Activated CD4-positive, alpha-beta T cell treated with anti-CD3 and anti-CD28 coated beads for 36 hours (primary cell): ENCODE measurements at regions not wholly inside any gene's neighbourhood (a gene's known extent, or its start where the extent isn't known, plus 50 kb on each side); places are given as distances from the start of the nearest gene placed in this dataset.

Experiments used
- ATAC-seq: fragments of 200-7000 bp; cut with Tn5 transposase; one replicate; pipeline ENCODE4 v1.10.0; 2021; ENCODE audit warnings: mild to moderate bottlenecking, moderate library complexity
- CTCF ChIA-PET: fragments of 350-600 bp; sonication (Branson Sonifier 250); formaldehyde crosslinking; loops from one replicate; lab custom pipeline; 2021; ENCODE audit warnings: antibody characterized with exemption; lab: Charles Lee
- POLR2A ChIA-PET: fragments of 350-600 bp; sonication (Branson Sonifier 250); formaldehyde crosslinking; loops from one replicate; lab custom pipeline; 2021; ENCODE audit warnings: antibody characterized with exemption, inconsistent platforms; lab: Charles Lee
- DNase-seq: peaks from one replicate; pipeline ENCODE4 v3.0.0-alpha.2; 2020
- H3K27ac Mint-ChIP-seq: one replicate; pipeline ENCODE4 v1.8.0; 2021; ENCODE audit warnings: mixed read lengths
- H3K27me3 Mint-ChIP-seq: one replicate; pipeline ENCODE4 v1.8.0; 2021; ENCODE audit warnings: mixed read lengths
- H3K36me3 Mint-ChIP-seq: one replicate; pipeline ENCODE4 v1.8.0; 2021; ENCODE audit warnings: low read depth, mixed read lengths
- H3K4me1 Mint-ChIP-seq: one replicate; pipeline ENCODE4 v1.8.0; 2021; ENCODE audit warnings: mixed read lengths
- H3K4me3 Mint-ChIP-seq: one replicate; pipeline ENCODE4 v1.8.0; 2021; ENCODE audit warnings: mild to moderate bottlenecking, moderate library complexity, mixed read lengths
- H3K9me3 Mint-ChIP-seq: one replicate; pipeline ENCODE4 v1.8.0; 2021; ENCODE audit warnings: low read depth, mixed read lengths
- intact Hi-C, 2 experiments: fragments of 100-400 bp; cut with DNase I in 1 of 2; cut with micrococcal nuclease in 1 of 2; formaldehyde crosslinking; loops; one replicate each; pipeline versions ENCODE4 v1.14.2 to v1.15.1; 2022 to 2024; cut with DNase I, micrococcal nuclease

DNA sequence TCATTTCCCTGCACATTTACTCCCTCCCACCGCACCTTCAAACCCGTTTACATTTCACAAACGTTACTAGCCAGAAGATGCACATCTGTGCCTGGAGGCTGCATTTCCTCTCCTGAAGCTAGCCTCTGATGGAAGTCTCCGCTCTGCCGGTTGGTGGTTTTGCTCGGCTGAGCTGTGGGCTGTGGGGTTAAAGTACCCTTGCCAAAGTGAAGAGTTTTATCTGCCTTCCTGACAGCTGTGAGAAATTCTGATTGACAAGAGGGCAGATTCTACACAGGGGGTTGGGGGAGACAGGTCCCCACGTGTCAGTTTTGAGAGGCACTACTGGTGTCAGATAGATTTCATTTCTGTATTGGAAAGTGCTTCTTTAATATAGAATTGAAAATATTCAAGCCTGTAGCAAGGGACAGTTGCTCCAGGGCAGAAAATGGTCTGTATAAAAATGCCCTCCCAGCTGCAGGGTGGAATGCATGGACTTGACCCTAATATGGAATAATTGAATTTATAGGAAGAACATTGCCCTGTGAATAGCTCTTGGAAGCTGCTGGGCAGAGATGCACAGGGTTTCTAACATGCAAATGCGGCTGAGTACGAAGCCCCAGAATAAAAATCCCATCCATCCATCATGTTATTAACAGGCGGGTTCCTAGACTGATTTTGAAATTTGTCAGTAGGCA is 201.1 kb upstream of the RGMA start:
- ATAC-seq (no peak), DNase-seq (no peak)
- ChIA-PET CTCF (interaction anchor here (1.3 kb wide), 1 partner anchor 202 kb away, joined by 3 read pairs; no protein-coding TSS in a partner anchor), POLR2A (no interaction called here)
- Mint-ChIP-seq H3K36me3 (no peaks in the 10 kb centered on the region), H3K27me3 (peaks cover 6% of the 10 kb centered on the region), H3K27ac (no peak overlapping the region), H3K9me3 (no peaks in the 10 kb centered on the region), H3K4me3 (no peak overlapping the region), H3K4me1 (no peaks in the 10 kb centered on the region)
- intact Hi-C loops: no loop called here

DNA sequence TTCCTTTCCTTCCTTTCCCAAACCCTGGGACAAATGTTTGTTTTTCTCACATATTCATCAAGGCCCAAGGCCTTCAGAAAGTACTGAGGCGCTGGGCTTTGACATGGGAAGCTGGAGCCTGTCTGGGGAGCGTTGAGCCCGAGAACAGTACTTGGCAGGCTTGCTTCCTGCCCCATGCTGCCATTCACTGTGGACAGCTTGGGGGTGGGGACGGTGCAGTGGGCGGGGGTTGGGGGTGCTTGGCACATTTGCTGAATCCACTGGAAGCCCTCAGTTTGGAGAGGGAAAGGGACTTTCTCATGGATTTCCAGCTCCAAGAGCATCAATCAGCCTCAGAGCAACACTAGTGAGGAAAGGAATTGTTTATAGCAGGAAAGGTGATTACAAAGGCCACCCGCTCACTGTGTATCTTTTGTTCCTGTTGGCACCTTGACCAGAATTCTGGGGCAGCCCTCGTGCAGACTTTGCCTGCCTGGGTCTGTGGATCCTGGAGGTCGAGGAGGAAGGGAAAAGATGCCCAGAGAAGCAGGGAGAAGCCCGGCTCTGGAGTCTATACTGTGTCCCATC is 199.8 kb upstream of the RGMA start:
- H3K27ac Mint-ChIP-seq: no peak overlapping the region
- no peak for ATAC-seq
- DNase-seq: no peak
- H3K4me3 Mint-ChIP-seq: no peak overlapping the region
- POLR2A ChIA-PET: no interaction called here
- no peaks in the 10 kb centered on the region for H3K36me3 Mint-ChIP-seq
- H3K27me3 Mint-ChIP-seq: peaks cover 6% of the 10 kb centered on the region
- intact Hi-C loops: no loop called here
- CTCF ChIA-PET: no interaction called here
- no peaks in the 10 kb centered on the region for H3K4me1 Mint-ChIP-seq
- no peaks in the 10 kb centered on the region for H3K9me3 Mint-ChIP-seq

DNA sequence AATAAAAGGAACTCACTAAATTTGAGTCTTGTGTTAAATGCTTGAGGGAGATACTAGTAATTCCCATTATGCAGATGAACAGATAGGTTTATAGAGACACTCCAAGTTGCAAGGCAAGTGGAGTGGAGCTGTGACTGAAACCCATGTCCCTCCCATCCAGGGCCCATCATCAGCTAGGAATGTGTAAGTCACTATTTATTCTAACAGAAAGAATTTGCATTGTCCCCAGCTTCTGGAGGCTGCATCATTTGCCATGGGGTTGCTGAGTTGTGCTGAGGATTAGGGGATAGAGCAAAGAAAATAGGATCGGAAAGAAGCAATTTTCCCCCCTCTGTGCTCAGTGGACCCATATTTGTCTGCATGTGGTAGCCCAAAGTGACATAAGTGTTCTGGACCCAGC is 197.4 kb upstream of the RGMA start:
- ChIA-PET CTCF (no interaction called here), POLR2A (no interaction called here)
- H3K4me3 Mint-ChIP-seq: no peak overlapping the region
- H3K36me3 Mint-ChIP-seq: no peaks in the 10 kb centered on the region
- DNase-seq (no peak), ATAC-seq (no peak)
- no peaks in the 10 kb centered on the region for H3K9me3 Mint-ChIP-seq
- H3K27ac Mint-ChIP-seq: no peak overlapping the region
- intact Hi-C loops: no loop called here
- H3K27me3 Mint-ChIP-seq: peaks cover 6% of the 10 kb centered on the region
- H3K4me1 Mint-ChIP-seq: no peaks in the 10 kb centered on the region

DNA sequence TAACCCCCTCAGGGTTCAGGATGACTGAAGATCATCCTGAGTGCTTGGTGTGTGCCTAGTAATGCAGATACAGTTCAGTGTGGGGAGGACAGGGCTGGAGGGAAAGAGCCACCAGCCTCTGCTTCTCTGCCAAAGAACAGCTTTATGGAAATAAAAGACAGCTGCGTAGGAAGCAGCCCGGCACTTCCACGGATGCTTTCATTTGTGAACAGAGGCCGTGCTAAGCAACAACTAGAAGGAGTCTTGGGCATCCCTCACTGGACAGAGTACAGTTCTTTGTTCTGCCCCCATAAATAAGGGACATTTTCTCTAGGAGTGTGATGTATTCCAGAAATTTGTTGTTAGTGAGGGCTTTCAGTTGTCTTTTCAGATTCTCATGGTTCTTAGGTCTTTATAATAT is 194.8 kb upstream of the RGMA start:
- Mint-ChIP-seq H3K27ac (no peak overlapping the region), H3K4me3 (no peak overlapping the region), H3K27me3 (no peaks in the 10 kb centered on the region), H3K36me3 (no peaks in the 10 kb centered on the region), H3K9me3 (no peaks in the 10 kb centered on the region), H3K4me1 (no peaks in the 10 kb centered on the region)
- intact Hi-C loops: no loop called here
- DNase-seq (no peak), ATAC-seq (no peak)
- ChIA-PET CTCF (interaction anchor here (0.6 kb wide), 1 partner anchor 720 kb away, joined by 3 read pairs; no protein-coding TSS in a partner anchor), POLR2A (interaction anchor here (0.6 kb wide), 1 partner anchor 517 kb away, joined by 3 read pairs; no protein-coding TSS in a partner anchor)

DNA sequence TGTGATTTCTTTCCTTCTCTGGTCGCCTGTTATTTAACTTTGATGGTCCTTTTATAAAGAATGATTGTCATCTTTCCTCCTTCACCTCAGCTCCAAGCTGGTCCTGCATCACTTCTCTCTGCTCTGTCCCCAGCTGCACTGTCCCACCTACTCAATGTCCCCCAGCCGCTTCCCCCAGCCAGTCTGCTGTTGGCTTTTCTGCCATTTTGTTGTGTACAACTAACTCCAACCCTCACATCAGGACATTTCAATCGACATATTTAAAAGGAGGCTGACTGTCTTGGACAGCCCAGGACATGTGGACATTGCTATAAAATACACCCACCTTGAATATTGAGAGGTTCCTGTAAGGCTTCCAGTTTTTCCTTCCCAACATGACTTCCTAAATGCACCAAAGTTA is 193.8 kb upstream of the RGMA start:
- Mint-ChIP-seq H3K9me3 (no peaks in the 10 kb centered on the region), H3K27ac (no peak overlapping the region), H3K4me1 (no peaks in the 10 kb centered on the region), H3K27me3 (no peaks in the 10 kb centered on the region), H3K36me3 (no peaks in the 10 kb centered on the region), H3K4me3 (no peak overlapping the region)
- CTCF ChIA-PET: no interaction called here
- ATAC-seq (no peak), DNase-seq (no peak)
- POLR2A ChIA-PET: no interaction called here
- intact Hi-C loops: no loop called here

DNA sequence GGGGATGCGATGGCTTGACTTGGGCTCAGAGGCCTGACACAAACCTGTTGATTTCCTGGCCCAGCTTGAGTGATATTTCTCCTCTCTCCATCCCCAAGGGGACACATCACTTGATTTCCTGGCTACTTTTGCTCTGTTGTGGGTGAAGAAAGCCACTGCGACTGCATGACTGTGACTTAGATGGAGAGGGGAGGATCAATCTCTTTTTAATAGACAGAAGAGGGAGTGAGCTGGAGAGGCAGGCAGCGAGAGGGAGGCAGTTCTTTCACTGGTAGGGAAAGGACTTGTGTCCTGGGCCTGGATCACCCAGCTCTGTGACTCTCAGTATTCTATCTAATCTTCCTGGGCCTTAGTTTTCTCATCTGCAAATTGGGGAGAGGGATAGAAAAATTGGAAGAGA is 189.8 kb upstream of the RGMA start:
- ChIA-PET CTCF (no interaction called here), POLR2A (no interaction called here)
- no peak overlapping the region for H3K27ac Mint-ChIP-seq
- no peaks in the 10 kb centered on the region for H3K27me3 Mint-ChIP-seq
- DNase-seq (no peak), ATAC-seq (no peak)
- intact Hi-C loops: no loop called here
- no peaks in the 10 kb centered on the region for H3K36me3 Mint-ChIP-seq
- H3K9me3 Mint-ChIP-seq: no peaks in the 10 kb centered on the region
- no peaks in the 10 kb centered on the region for H3K4me1 Mint-ChIP-seq
- no peak overlapping the region for H3K4me3 Mint-ChIP-seq

DNA sequence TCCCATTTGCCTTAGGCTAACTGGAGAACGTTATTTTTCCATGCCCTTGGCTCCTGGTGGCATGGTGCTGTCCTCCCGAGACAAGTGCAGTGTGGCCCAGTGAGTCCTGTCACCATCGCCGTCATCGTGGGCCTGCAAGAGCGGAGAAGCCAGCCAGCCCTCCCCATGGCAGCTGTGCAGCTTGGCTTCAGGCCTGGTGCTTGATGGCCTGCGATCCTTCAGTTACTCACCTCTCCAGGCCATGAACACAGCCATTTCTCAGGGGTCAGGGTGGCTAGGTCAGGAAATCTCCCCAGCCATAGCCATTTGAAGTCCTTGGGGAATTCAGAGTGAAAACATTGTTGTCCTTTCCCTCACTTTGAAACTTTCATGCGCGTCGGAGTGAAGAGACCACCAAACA is 189.0 kb upstream of the RGMA start:
- no peak overlapping the region for H3K4me3 Mint-ChIP-seq
- ATAC-seq (no peak), DNase-seq (no peak)
- intact Hi-C loops: no loop called here
- no peaks in the 10 kb centered on the region for H3K36me3 Mint-ChIP-seq
- ChIA-PET CTCF (no interaction called here), POLR2A (interaction anchor here (0.6 kb wide), 1 partner anchor 596 kb away, joined by 3 read pairs; no protein-coding TSS in a partner anchor)
- H3K27me3 Mint-ChIP-seq: no peaks in the 10 kb centered on the region
- no peaks in the 10 kb centered on the region for H3K9me3 Mint-ChIP-seq
- H3K27ac Mint-ChIP-seq: no peak overlapping the region
- no peaks in the 10 kb centered on the region for H3K4me1 Mint-ChIP-seq

DNA sequence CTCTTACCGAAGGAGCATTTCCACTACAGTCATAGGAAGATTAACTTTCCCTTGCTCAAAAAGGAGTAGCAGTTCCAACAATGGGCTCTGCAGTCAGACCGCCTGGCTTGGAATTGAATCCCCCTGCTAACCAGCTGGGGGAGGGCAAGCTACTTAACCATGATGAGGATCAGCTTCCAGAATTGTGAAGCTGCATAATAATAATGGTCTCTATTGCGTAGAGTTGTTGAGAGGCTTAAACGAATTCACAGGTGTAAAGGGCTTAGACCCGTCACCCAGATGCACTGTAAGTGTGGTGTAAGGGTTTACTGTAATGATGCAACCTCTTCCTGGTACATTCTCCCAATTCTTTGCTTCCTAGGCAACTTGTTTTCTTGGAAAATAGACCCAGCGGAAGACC is 185.2 kb upstream of the RGMA start:
- POLR2A ChIA-PET: no interaction called here

DNA sequence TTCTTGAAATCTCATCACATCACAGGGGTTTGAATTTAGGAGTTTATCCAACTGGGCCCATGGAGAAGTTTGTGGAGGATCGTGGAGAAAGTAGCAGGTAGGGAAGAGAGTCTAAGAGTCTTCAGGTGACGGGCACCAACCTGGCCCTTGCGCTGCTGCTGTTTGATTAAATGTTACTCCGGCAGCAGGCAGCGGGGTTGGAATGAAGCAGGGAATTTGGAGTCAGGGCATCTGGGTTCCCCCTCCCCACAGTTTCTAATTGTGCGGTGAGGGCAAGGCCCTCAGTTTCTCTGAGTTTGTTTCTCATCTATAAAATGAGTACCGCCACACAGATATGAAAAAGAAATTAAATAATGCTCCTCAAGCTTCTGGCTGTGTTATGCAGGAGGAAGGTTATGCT is 182.9 kb upstream of the RGMA start:
- Mint-ChIP-seq H3K36me3 (peaks cover 2% of the 10 kb centered on the region), H3K4me3 (no peak overlapping the region), H3K9me3 (peaks cover 8% of the 10 kb centered on the region), H3K4me1 (no peaks in the 10 kb centered on the region), H3K27ac (no peak overlapping the region), H3K27me3 (no peaks in the 10 kb centered on the region)
- ATAC-seq (no peak), DNase-seq (no peak)
- CTCF ChIA-PET: no interaction called here
- POLR2A ChIA-PET: no interaction called here
- intact Hi-C loops: no loop called here

More for the DNA sequence above, 185.2 kb upstream of the RGMA start:
- Mint-ChIP-seq H3K4me3 (no peak overlapping the region), H3K4me1 (no peaks in the 10 kb centered on the region), H3K9me3 (peaks cover 8% of the 10 kb centered on the region), H3K27ac (no peak overlapping the region), H3K36me3 (peaks cover 2% of the 10 kb centered on the region), H3K27me3 (no peaks in the 10 kb centered on the region)
- CTCF ChIA-PET: no interaction called here
- DNase-seq (no peak), ATAC-seq (no peak)
- intact Hi-C loops: no loop called here

DNA sequence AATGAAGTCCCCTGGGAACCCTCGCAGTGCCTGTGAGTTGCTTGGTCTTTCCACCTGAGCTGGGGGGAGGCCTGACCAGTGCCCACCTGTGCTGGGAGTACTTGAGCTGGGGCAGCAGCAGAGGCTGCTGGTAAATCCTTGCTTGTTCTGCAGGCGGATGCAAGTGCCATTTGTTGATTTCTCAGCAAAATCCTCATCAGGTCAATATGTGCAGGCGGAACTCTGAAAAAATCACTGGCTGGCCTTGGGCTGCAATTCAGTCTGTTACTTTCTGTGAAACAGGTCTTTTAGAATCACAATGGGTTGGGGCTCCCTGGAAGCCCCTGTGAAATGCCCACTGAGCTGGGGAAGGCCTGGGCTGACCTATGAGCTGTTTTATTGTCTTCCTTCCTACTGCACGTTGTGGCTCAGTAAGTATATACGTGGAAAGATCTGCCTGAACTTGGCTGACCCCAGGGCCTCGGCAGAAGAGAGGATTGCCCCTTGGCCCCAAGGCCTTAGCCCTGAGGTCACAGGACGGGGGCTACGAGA is 182.0 kb upstream of the RGMA start:
- Mint-ChIP-seq H3K36me3 (peaks cover 2% of the 10 kb centered on the region), H3K27ac (no peak overlapping the region)

DNA sequence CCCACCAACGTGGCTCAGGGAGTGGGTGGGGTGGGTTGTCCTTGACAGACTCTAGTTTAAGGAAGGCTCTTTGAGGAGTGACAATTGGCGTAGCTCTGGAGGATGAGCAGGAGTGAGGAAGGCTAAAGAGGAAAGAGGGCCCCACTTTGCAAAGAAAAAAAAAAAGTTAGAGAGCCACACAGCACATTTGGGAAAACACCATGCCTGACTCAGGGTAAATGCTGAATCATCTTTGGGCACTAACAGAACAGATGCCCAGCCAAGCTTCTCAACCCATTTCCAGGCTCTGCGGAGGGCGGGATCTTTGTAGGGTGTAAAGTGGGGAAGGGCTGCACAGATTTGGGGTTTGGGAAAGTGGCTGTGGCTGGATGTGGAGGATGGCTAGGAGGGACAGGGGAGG is 179.1 kb upstream of the RGMA start:
- ChIA-PET POLR2A (no interaction called here), CTCF (no interaction called here)
- ATAC-seq (no peak), DNase-seq (no peak)
- intact Hi-C loops: no loop called here
- Mint-ChIP-seq H3K27ac (no peak overlapping the region), H3K4me1 (no peaks in the 10 kb centered on the region), H3K9me3 (peaks cover 8% of the 10 kb centered on the region), H3K4me3 (no peak overlapping the region), H3K36me3 (peaks cover 2% of the 10 kb centered on the region), H3K27me3 (no peaks in the 10 kb centered on the region)

More for the DNA sequence above, 182.0 kb upstream of the RGMA start:
- intact Hi-C loops: no loop called here
- ChIA-PET POLR2A (no interaction called here), CTCF (interaction anchor here (0.7 kb wide), 1 partner anchor 727 kb away, joined by 3 read pairs; no protein-coding TSS in a partner anchor)
- peaks cover 8% of the 10 kb centered on the region for H3K9me3 Mint-ChIP-seq
- H3K4me3 Mint-ChIP-seq: no peak overlapping the region
- no peaks in the 10 kb centered on the region for H3K4me1 Mint-ChIP-seq
- no peaks in the 10 kb centered on the region for H3K27me3 Mint-ChIP-seq
- DNase-seq: no peak
- ATAC-seq: no peak

DNA sequence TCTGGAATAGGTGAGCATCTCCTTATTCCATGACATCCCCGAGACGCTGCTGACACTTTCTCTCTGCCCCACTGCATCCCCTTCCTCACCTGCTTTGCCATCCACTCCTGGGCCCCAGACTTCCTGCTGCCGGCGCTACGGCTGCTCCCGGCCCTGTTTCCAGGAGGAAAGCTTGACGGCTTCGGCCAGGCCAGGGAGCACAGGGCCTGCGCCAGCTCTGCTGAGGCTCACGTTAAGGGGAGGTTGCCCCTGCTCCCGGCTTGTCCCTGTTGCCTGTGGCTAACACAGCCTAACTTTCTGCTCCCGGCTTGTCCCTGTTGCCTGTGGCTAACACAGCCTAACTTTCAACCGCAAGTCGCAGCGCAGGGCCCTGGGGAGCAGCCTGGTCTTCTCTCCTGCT is 177.3 kb upstream of the RGMA start:
- H3K27me3 Mint-ChIP-seq: no peaks in the 10 kb centered on the region
- DNase-seq (no peak), ATAC-seq (no peak)
- CTCF ChIA-PET: interaction anchor here (0.6 kb wide), 1 partner anchor 109 kb away, joined by 3 read pairs; no protein-coding TSS in a partner anchor
- no peaks in the 10 kb centered on the region for H3K4me1 Mint-ChIP-seq
- POLR2A ChIA-PET: no interaction called here
- no peaks in the 10 kb centered on the region for H3K36me3 Mint-ChIP-seq
- peaks cover 5% of the 10 kb centered on the region for H3K9me3 Mint-ChIP-seq
- H3K27ac Mint-ChIP-seq: no peak overlapping the region
- no peak overlapping the region for H3K4me3 Mint-ChIP-seq
- intact Hi-C loops: no loop called here
